ENCODE measurements at regions not wholly inside any gene's neighbourhood (a gene's known extent, or its start where the extent isn't known, plus 50 kb on each side); places are given as distances from the start of the nearest gene placed in this dataset.

GRCh38 chr15:93985925-93986324, 245.4 kb upstream of the MCTP2 start:
- no peaks in the 10 kb centered on the region for H3K9me3 ChIP-seq
- TF ChIP-seq CTCF (IDR thresholded peaks at IDR 0.05 in 4 of 5, conservative IDR thresholded peaks at IDR 0.05 in 1 of 5) (no peak), POLR2A (IDR thresholded peaks at IDR 0.05) (no peak)
- peaks cover under 1 to 8% of the 10 kb centered on the region in 2 donors for H3K4me1 ChIP-seq
- in situ Hi-C loops (cut with MboI; ENCODE audit: low sequenced_read_pairs in 4 of 4), result loop anchor here in 3 of 4 donors (25.0 kb wide), 2 partner anchors 924 to 949 kb away; no protein-coding TSS in a partner anchor
- H3K27ac ChIP-seq, result peak overlapping the region; percentile 25 to 62 (median 54)
- ATAC-seq, result peak; percentile 30 to 73
- DNase-seq, result peak; percentile 15 to 33
- no peaks in the 10 kb centered on the region for H3K27me3 ChIP-seq
- no peak overlapping the region for H3K4me3 ChIP-seq
- intact Hi-C loops (cut with DNase I; ENCODE audit: low total_unique reads), result no loop called here
- H3K36me3 ChIP-seq, result no peaks in the 10 kb centered on the region

- Histone ChIP-seq H3K4me3 (no peak overlapping the region), H3K4me1 (peaks cover 6 to 8% of the 10 kb centered on the region in 2 donors), H3K27me3 (no peaks in the 10 kb centered on the region), H3K36me3 (no peaks in the 10 kb centered on the region), H3K27ac (peak overlapping the region in 1 of 4 donors; percentile 62), H3K9me3 (no peaks in the 10 kb centered on the region)
- in situ Hi-C loops (cut with MboI; ENCODE audit: low sequenced_read_pairs in 4 of 4), result loop anchor here in 3 of 4 donors (25.0 kb wide), 2 partner anchors 923 to 948 kb away; no protein-coding TSS in a partner anchor
- no peak for TF ChIP-seq CTCF (IDR thresholded peaks at IDR 0.05 in 4 of 5, conservative IDR thresholded peaks at IDR 0.05 in 1 of 5)
- TF ChIP-seq POLR2A (IDR thresholded peaks at IDR 0.05), result no peak
- ATAC-seq, result no peak
- no peak for DNase-seq
- intact Hi-C loops (cut with DNase I; ENCODE audit: low total_unique reads), result no loop called here
These were observed 246.2 kb upstream of the MCTP2 start for GRCh38 chr15:93985176-93985575.

- in situ Hi-C loops (cut with MboI; ENCODE audit: low sequenced_read_pairs in 4 of 4), result loop anchor here in 3 of 4 donors (25.0 kb wide), 2 partner anchors 921 to 946 kb away; no protein-coding TSS in a partner anchor
- TF ChIP-seq POLR2A (IDR thresholded peaks at IDR 0.05) (no peak), CTCF (IDR thresholded peaks at IDR 0.05 in 4 of 5, conservative IDR thresholded peaks at IDR 0.05 in 1 of 5) (no peak)
- Histone ChIP-seq H3K36me3 (no peaks in the 10 kb centered on the region), H3K4me1 (peaks cover 6 to 11% of the 10 kb centered on the region in 2 donors), H3K27me3 (no peaks in the 10 kb centered on the region), H3K27ac (peak overlapping the region in 3 of 4 donors; percentile 52 to 73 (median 56)), H3K9me3 (no peaks in the 10 kb centered on the region), H3K4me3 (no peak overlapping the region)
- DNase-seq (no peak), ATAC-seq (no peak)
- intact Hi-C loops (cut with DNase I; ENCODE audit: low total_unique reads), result loop anchor here (5.0 kb wide), 2 partner anchors 41 to 951 kb away; no protein-coding TSS in a partner anchor
These were observed 247.8 kb upstream of the MCTP2 start for GRCh38 chr15:93983526-93983925.

- Histone ChIP-seq H3K36me3 (no peaks in the 10 kb centered on the region), H3K4me1 (peaks cover 6 to 11% of the 10 kb centered on the region in 2 donors), H3K9me3 (no peaks in the 10 kb centered on the region), H3K4me3 (no peak overlapping the region), H3K27ac (peak overlapping the region; percentile 52 to 73 (median 54)), H3K27me3 (no peaks in the 10 kb centered on the region)
- intact Hi-C loops (cut with DNase I; ENCODE audit: low total_unique reads) (loop anchor here (5.0 kb wide), 2 partner anchors 40 to 950 kb away; no protein-coding TSS in a partner anchor), in situ Hi-C loops (cut with MboI; ENCODE audit: low sequenced_read_pairs in 4 of 4) (loop anchor here in 3 of 4 donors (25.0 kb wide), 2 partner anchors 920 to 945 kb away; no protein-coding TSS in a partner anchor)
- DNase-seq (peak; percentile 14 to 60), ATAC-seq (peak; percentile 69 to 80)
- no peak for TF ChIP-seq POLR2A (IDR thresholded peaks at IDR 0.05)
These were observed 249.1 kb upstream of the MCTP2 start for GRCh38 chr15:93982226-93982727.

- intact Hi-C loops (cut with DNase I; ENCODE audit: low total_unique reads), result loop anchor here (5.0 kb wide), 2 partner anchors 39 to 949 kb away; no protein-coding TSS in a partner anchor
- in situ Hi-C loops (cut with MboI; ENCODE audit: low sequenced_read_pairs in 4 of 4), result loop anchor here in 3 of 4 donors (25.0 kb wide), 2 partner anchors 919 to 944 kb away; no protein-coding TSS in a partner anchor
- H3K4me1 ChIP-seq, result peaks cover 6 to 11% of the 10 kb centered on the region in 2 donors
These were observed 249.7 kb upstream of the MCTP2 start for GRCh38 chr15:93981706-93982105.

More at GRCh38 chr15:93981706-93982105, 249.7 kb upstream of the MCTP2 start:
- no peak for DNase-seq
- H3K36me3 ChIP-seq, result no peaks in the 10 kb centered on the region
- no peaks in the 10 kb centered on the region for H3K9me3 ChIP-seq
- H3K4me3 ChIP-seq, result no peak overlapping the region
- H3K27me3 ChIP-seq, result no peaks in the 10 kb centered on the region
- no peak for TF ChIP-seq CTCF (IDR thresholded peaks at IDR 0.05 in 4 of 5, conservative IDR thresholded peaks at IDR 0.05 in 1 of 5)
- no peak for TF ChIP-seq POLR2A (IDR thresholded peaks at IDR 0.05)
- peak overlapping the region; percentile 31 to 52 (median 50) for H3K27ac ChIP-seq
- no peak for ATAC-seq

Data from gastrocnemius medialis (tissue), 4 donors.